ENCODE measurements at regions not wholly inside any gene's neighbourhood (a gene's known extent, or its start where the extent isn't known, plus 50 kb on each side); places are given as distances from the start of the nearest gene placed in this dataset.

GRCh38 chr15:47484059-47484458 is 233.2 kb upstream of the SEMA6D start:
- ChIA-PET CTCF (interaction anchor here (1.0 kb wide), 1 partner anchor 12 kb away, joined by 4 read pairs; no protein-coding TSS in a partner anchor), POLR2A (no interaction called here)
- Mint-ChIP-seq H3K27me3 (ENCODE audit: low read depth) (no peaks in the 10 kb centered on the region), H3K27ac (no peak overlapping the region), H3K36me3 (no peaks in the 10 kb centered on the region), H3K4me3 (no peak overlapping the region), H3K4me1 (peaks cover 17% of the 10 kb centered on the region), H3K9me3 (peaks cover 8% of the 10 kb centered on the region)
- DNase-seq (ENCODE audit: low spot score), result no peak
- no peak for TF ChIP-seq JUN (CRISPR knock-in tag; IDR thresholded peaks at IDR 0.05)
- no peak for TF ChIP-seq SOX15 (CRISPR knock-in tag; IDR thresholded peaks at IDR 0.05)
- no peak for TF ChIP-seq GRHL2 (CRISPR knock-in tag; IDR thresholded peaks at IDR 0.05; ENCODE audit: insufficient replicate concordance, severe bottlenecking)
- no peak for TF ChIP-seq ZNF263 (CRISPR knock-in tag; IDR thresholded peaks at IDR 0.05; ENCODE audit: low read depth)
- TF ChIP-seq MXD4 (CRISPR knock-in tag; IDR thresholded peaks at IDR 0.05; ENCODE audit: borderline replicate concordance), result no peak
- TF ChIP-seq NR1H2 (CRISPR knock-in tag; IDR thresholded peaks at IDR 0.05), result no peak
- TF ChIP-seq RELA (CRISPR knock-in tag; IDR thresholded peaks at IDR 0.05; ENCODE audit: borderline replicate concordance), result no peak
- TF ChIP-seq CBFB (CRISPR knock-in tag; IDR thresholded peaks at IDR 0.05; ENCODE audit: low read depth), result no peak
- no peak for TF ChIP-seq ZNF416 (CRISPR knock-in tag; IDR thresholded peaks at IDR 0.05)
- no peak for TF ChIP-seq E2F5 (CRISPR knock-in tag; IDR thresholded peaks at IDR 0.05)
- no peak for TF ChIP-seq USF2 (CRISPR knock-in tag; IDR thresholded peaks at IDR 0.05)
- TF ChIP-seq GABPB1 (CRISPR knock-in tag; IDR thresholded peaks at IDR 0.05), result no peak
- TF ChIP-seq CTCF (IDR thresholded peaks at IDR 0.05), result no peak
- TF ChIP-seq USF1 (CRISPR knock-in tag; IDR thresholded peaks at IDR 0.05), result no peak
- TF ChIP-seq ZBTB21 (CRISPR knock-in tag; IDR thresholded peaks at IDR 0.05; ENCODE audit: borderline replicate concordance), result no peak
- no peak for TF ChIP-seq ZNF671 (CRISPR knock-in tag; IDR thresholded peaks at IDR 0.05)
- no peak for TF ChIP-seq TP53 (CRISPR knock-in tag; IDR thresholded peaks at IDR 0.05)
- no peak for TF ChIP-seq IRF2 (CRISPR knock-in tag; IDR thresholded peaks at IDR 0.05; ENCODE audit: borderline replicate concordance, low read depth)
- peak; percentile 36; the same call in 1 of the 2 replicates for ATAC-seq

GRCh38 chr15:47484997-47485396 is 232.3 kb upstream of the SEMA6D start:
- TF ChIP-seq TCF7 (CRISPR knock-in tag; IDR thresholded peaks at IDR 0.05; ENCODE audit: low read depth) (no peak), ELF4 (CRISPR knock-in tag; IDR thresholded peaks at IDR 0.05; ENCODE audit: low read depth) (no peak)
- Mint-ChIP-seq H3K4me1 (peaks cover 17% of the 10 kb centered on the region), H3K27me3 (ENCODE audit: low read depth) (no peaks in the 10 kb centered on the region), H3K27ac (no peak overlapping the region), H3K36me3 (no peaks in the 10 kb centered on the region), H3K9me3 (peaks cover 3% of the 10 kb centered on the region; the same call in 1 of the 2 replicates), H3K4me3 (no peak overlapping the region)
- ATAC-seq (no peak), DNase-seq (ENCODE audit: low spot score) (no peak)
- CTCF ChIA-PET, result interaction anchor here (1.2 kb wide), 1 partner anchor 13 kb away, joined by 3 read pairs; no protein-coding TSS in a partner anchor
- POLR2A ChIA-PET, result no interaction called here

- Mint-ChIP-seq H3K4me1 (peaks cover 17% of the 10 kb centered on the region), H3K36me3 (no peaks in the 10 kb centered on the region), H3K27me3 (ENCODE audit: low read depth) (no peaks in the 10 kb centered on the region), H3K9me3 (no peaks in the 10 kb centered on the region; the same call in 1 of the 2 replicates), H3K27ac (no peak overlapping the region), H3K4me3 (no peak overlapping the region)
- CTCF ChIA-PET, result interaction anchor here (1.2 kb wide), 1 partner anchor 14 kb away, joined by 3 read pairs; no protein-coding TSS in a partner anchor
- TF ChIP-seq JUN (CRISPR knock-in tag; IDR thresholded peaks at IDR 0.05) (no peak), CDX4 (CRISPR knock-in tag; IDR thresholded peaks at IDR 0.05; ENCODE audit: borderline replicate concordance) (no peak), CREB1 (CRISPR knock-in tag; IDR thresholded peaks at IDR 0.05) (no peak), SMAD4 (CRISPR knock-in tag; IDR thresholded peaks at IDR 0.05) (no peak), ZNF425 (CRISPR knock-in tag; conservative IDR thresholded peaks at IDR 0.05) (no peak), ZNF219 (CRISPR knock-in tag; IDR thresholded peaks at IDR 0.05; ENCODE audit: borderline replicate concordance) (no peak), EMX1 (CRISPR knock-in tag; IDR thresholded peaks at IDR 0.05) (no peak), USF2 (CRISPR knock-in tag; IDR thresholded peaks at IDR 0.05) (no peak), RORB (CRISPR knock-in tag; IDR thresholded peaks at IDR 0.05) (no peak)
- POLR2A ChIA-PET, result no interaction called here
- DNase-seq (ENCODE audit: low spot score) (no peak), ATAC-seq (no peak)
Measured at GRCh38 chr15:47485419-47485818, 231.9 kb upstream of the SEMA6D start.

Measured in WTC11 (cell line).